Testis (tissue), 2 donors: ENCODE measurements at regions not wholly inside any gene's neighbourhood (a gene's known extent, or its start where the extent isn't known, plus 50 kb on each side); places are given as distances from the start of the nearest gene placed in this dataset.

ENCODE experiments used
- CTCF ChIP-seq, 3 experiments: fragments of 450-650 bp in 2 of 3; fragments of 200-600 bp in 1 of 3; sonication (generic) in 1 of 3; IDR thresholded peaks; one replicate each; pipeline ENCODE4 v1.5.1; 2016 to 2019; ENCODE audit warnings: antibody characterized with exemption in 3 of 3, mild to moderate bottlenecking in 2 of 3, moderate library complexity in 1 of 3
- POLR2A ChIP-seq: fragments of 450-650 bp; IDR thresholded peaks from one replicate; pipeline ENCODE4 v1.6.1; 2017; ENCODE audit warnings: antibody characterized with exemption, mild to moderate bottlenecking, moderate library complexity

GRCh38 chr4:165767671-165768070, 105.4 kb upstream of the TLL1 start:
- TF ChIP-seq CTCF (IDR thresholded peaks at IDR 0.05) (no peak), POLR2A (no peak)
